ENCODE measurements at regions not wholly inside any gene's neighbourhood (a gene's known extent, or its start where the extent isn't known, plus 50 kb on each side); places are given as distances from the start of the nearest gene placed in this dataset.

DNA sequence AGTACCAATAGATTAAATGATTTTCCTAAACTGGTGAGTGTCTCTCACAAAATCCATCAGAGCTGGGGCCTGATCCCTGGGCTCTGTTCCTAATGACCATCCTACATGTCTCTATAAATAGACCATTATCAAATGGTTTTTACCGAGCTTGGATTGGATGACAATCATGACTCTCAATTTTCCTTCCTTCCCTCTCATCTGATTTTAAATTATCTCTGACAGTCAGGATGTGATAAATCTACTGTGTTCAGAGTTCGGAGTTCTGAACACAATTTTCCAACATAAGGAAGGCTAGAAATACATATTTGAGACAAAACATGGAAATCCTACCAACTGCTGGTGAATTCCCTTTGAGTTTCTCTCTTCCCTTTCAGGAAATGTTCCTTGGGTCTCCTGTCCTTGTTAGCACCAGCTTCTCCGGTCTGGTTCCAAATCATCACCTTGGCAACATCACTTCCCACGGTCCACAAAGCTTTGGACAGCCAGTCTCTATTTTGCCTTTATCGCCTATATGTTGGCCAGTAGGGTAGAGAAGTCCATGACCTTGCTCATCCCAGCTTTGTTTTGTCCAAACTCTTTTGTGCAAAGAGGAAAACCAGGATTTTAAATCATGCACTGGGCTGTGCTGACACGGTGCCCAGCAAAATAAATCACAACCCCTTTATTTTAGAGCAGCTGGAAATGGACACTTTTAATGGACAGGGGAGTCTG lies 139.6 kb upstream of the ITGA6 start:
- no peak for TF ChIP-seq YY1 (IDR thresholded peaks at IDR 0.05; ENCODE audit: insufficient read depth, insufficient read length)
- TF ChIP-seq SUZ12 (IDR thresholded peaks at IDR 0.05; ENCODE audit: extremely low read depth, insufficient read depth, insufficient read length): no peak
- no peak for TF ChIP-seq ZNF274 (IDR thresholded peaks at IDR 0.05; ENCODE audit: low read depth, low read length)

Data from NT2/D1 (cell line).